ENCODE measurements at regions not wholly inside any gene's neighbourhood (a gene's known extent, or its start where the extent isn't known, plus 50 kb on each side); places are given as distances from the start of the nearest gene placed in this dataset.

DNA sequence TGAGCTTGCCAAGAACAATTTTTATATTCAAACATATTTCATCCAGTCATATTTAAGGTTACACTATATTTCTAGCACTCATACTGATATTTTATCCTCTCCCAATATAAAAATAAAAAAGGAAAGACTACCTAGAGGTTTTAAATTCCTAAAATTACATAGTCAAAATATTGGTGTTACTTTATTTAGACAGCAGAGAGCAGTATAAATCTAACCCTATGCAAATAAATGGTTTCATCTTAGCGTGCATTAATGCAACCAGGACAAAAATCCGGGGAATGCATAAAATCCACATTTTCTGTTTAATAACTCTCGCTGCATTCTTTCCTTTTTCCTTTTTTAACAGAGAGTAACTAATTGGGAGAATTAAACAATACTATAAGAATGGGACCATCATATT, 1447.4 kb upstream of the ALCAM start:
- H3K27ac ChIP-seq (ENCODE audit: insufficient read length, low read depth, low read length), result no peak overlapping the region
- no peaks in the 10 kb centered on the region for H3K4me1 ChIP-seq (ENCODE audit: insufficient read depth, low read length)
- no peak overlapping the region for H3K56ac ChIP-seq (ENCODE audit: insufficient read length, low read depth, low read length)
- no peaks in the 10 kb centered on the region for H3K23me2 ChIP-seq (ENCODE audit: insufficient read length, low read depth, low read length, poor library complexity, severe bottlenecking)
- TF ChIP-seq, protein P1, sequence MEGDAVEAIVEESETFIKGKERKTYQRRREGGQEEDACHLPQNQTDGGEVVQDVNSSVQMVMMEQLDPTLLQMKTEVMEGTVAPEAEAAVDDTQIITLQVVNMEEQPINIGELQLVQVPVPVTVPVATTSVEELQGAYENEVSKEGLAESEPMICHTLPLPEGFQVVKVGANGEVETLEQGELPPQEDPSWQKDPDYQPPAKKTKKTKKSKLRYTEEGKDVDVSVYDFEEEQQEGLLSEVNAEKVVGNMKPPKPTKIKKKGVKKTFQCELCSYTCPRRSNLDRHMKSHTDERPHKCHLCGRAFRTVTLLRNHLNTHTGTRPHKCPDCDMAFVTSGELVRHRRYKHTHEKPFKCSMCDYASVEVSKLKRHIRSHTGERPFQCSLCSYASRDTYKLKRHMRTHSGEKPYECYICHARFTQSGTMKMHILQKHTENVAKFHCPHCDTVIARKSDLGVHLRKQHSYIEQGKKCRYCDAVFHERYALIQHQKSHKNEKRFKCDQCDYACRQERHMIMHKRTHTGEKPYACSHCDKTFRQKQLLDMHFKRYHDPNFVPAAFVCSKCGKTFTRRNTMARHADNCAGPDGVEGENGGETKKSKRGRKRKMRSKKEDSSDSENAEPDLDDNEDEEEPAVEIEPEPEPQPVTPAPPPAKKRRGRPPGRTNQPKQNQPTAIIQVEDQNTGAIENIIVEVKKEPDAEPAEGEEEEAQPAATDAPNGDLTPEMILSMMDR (conservative IDR thresholded peaks at IDR 0.05), result no peak
- H3K23ac ChIP-seq (ENCODE audit: insufficient read length, low read depth, low read length), result no peak overlapping the region
- H2BK120ac ChIP-seq (ENCODE audit: low read depth, low read length, poor library complexity, severe bottlenecking), result no peak overlapping the region
- no peaks in the 10 kb centered on the region for H3K79me2 ChIP-seq (ENCODE audit: insufficient read depth, low read length)
- H3K14ac ChIP-seq (ENCODE audit: insufficient read depth, low read length), result no peak overlapping the region
- H3K27ac Mint-ChIP-seq, result no peak overlapping the region
- no peak overlapping the region for H2AK5ac ChIP-seq (ENCODE audit: insufficient read length, low read length)
- H4K91ac ChIP-seq (ENCODE audit: insufficient read length, low read depth, low read length), result no peak overlapping the region
- H3K4me2 ChIP-seq (ENCODE audit: insufficient read depth, insufficient read length, low read length), result no peak overlapping the region
- H3K18ac ChIP-seq (ENCODE audit: insufficient read length, low read depth, low read length), result no peak overlapping the region
- no peaks in the 10 kb centered on the region for H3K4me1 Mint-ChIP-seq
- H3K27me3 ChIP-seq (ENCODE audit: insufficient read depth, low read length), result no peaks in the 10 kb centered on the region
- no peaks in the 10 kb centered on the region for H3K9me3 Mint-ChIP-seq
- no peaks in the 10 kb centered on the region for H3K79me1 ChIP-seq (ENCODE audit: insufficient read depth, low read depth, low read length, poor library complexity, severe bottlenecking)
- H3K9me3 ChIP-seq (ENCODE audit: control insufficient read depth, low read depth, low read length), result no peaks in the 10 kb centered on the region
- no peak overlapping the region for H2AFZ ChIP-seq (ENCODE audit: low read length)
- H4K20me1 ChIP-seq (ENCODE audit: control insufficient read depth, insufficient read depth, insufficient read length), result no peaks in the 10 kb centered on the region
- no peak overlapping the region for H2BK15ac ChIP-seq (ENCODE audit: low read depth, low read length)
- H2BK12ac ChIP-seq (ENCODE audit: insufficient read length, low read depth, low read length), result no peak overlapping the region
- H4K5ac ChIP-seq (ENCODE audit: insufficient read length, low read depth, low read length), result no peak overlapping the region
- no peak for DNase-seq
- WGBS (ENCODE audit: extremely low coverage, insufficient read length, low lambda C conversion rate), result no CpG with 5 or more reads among the region's 3 CpGs
- H2BK5ac ChIP-seq (ENCODE audit: insufficient read length, low read length), result no peak overlapping the region
- H3K27me3 Mint-ChIP-seq (ENCODE audit: low read depth), result no peaks in the 10 kb centered on the region
- no peak overlapping the region for H3T11ph ChIP-seq (ENCODE audit: low read length)
- no peaks in the 10 kb centered on the region for H3K36me3 Mint-ChIP-seq (ENCODE audit: insufficient read depth in 1 of 3, low read depth in 3 of 3)
- H4K8ac ChIP-seq (replicated peaks; ENCODE audit: insufficient read length, low read depth, low read length), result no peak overlapping the region
- no peak overlapping the region for H3K4ac ChIP-seq (ENCODE audit: low read depth, low read length)
- no peak overlapping the region for H3K9ac ChIP-seq (ENCODE audit: extremely low read depth, insufficient read length, low read length)
- H3K4me3 Mint-ChIP-seq, result no peak overlapping the region
- H2BK20ac ChIP-seq (ENCODE audit: low read depth, low read length, poor library complexity, severe bottlenecking), result no peak overlapping the region
